Testis (tissue), 2 donors: ENCODE measurements at regions not wholly inside any gene's neighbourhood (a gene's known extent, or its start where the extent isn't known, plus 50 kb on each side); places are given as distances from the start of the nearest gene placed in this dataset.

Source experiments
- CTCF ChIP-seq, 3 experiments: fragments of 450-650 bp in 2 of 3; fragments of 200-600 bp in 1 of 3; sonication (generic) in 1 of 3; IDR thresholded peaks; one replicate each; pipeline ENCODE4 v1.5.1; 2016 to 2019; ENCODE audit warnings: antibody characterized with exemption in 3 of 3, mild to moderate bottlenecking in 2 of 3, moderate library complexity in 1 of 3
- POLR2A ChIP-seq: fragments of 450-650 bp; IDR thresholded peaks from one replicate; pipeline ENCODE4 v1.6.1; 2017; ENCODE audit warnings: antibody characterized with exemption, mild to moderate bottlenecking, moderate library complexity

- TF ChIP-seq CTCF (IDR thresholded peaks at IDR 0.05) (no peak), POLR2A (no peak)
Observed at GRCh38 chr5:60323596-60323995, 376.4 kb downstream of the DEPDC1B start.
